Right lobe of liver (tissue), 6 donors: ENCODE measurements at regions not wholly inside any gene's neighbourhood (a gene's known extent, or its start where the extent isn't known, plus 50 kb on each side); places are given as distances from the start of the nearest gene placed in this dataset.
A peak's percentile ranks its signal among the peaks of the same experiment; 100 is the strongest.

ENCODE experiments used
- ATAC-seq, 4 donors: fragments of 200-7000 bp; cut with Tn5 transposase; one replicate each; pipeline ENCODE4 v1.9.1; 2020; ENCODE audit warnings: mild to moderate bottlenecking in 4 of 4, moderate library complexity in 4 of 4
- DNase-seq, 3 donors: peaks; one replicate each; pipeline ENCODE4 v3.0.0-alpha.2; 2020
- H3K27ac ChIP-seq, 3 donors: fragments of 200-600 bp; one replicate each; pipeline ENCODE4 v1.8.0; 2022
- H3K27me3 ChIP-seq, 2 donors: fragments of 200-600 bp; one replicate each; pipeline ENCODE4 v1.8.0; 2022
- H3K36me3 ChIP-seq, 4 donors: fragments of 200-600 bp; sonication (generic) in 1 of 4; one replicate each; pipeline versions ENCODE4 v1.5.1 to v1.8.0; 2017 to 2022; ENCODE audit warnings: control low read depth in 1 of 4
- H3K4me1 ChIP-seq, 4 donors: fragments of 200-600 bp; sonication (generic) in 1 of 4; one replicate each; pipeline versions ENCODE4 v1.5.1 to v1.8.0; 2017 to 2022; ENCODE audit warnings: control low read depth in 1 of 4
- H3K4me3 ChIP-seq, 3 donors: fragments of 200-600 bp; one replicate each; pipeline ENCODE4 v1.8.0; 2022
- H3K9me3 ChIP-seq, 4 donors: fragments of 200-600 bp; sonication (generic) in 1 of 4; one replicate each; pipeline versions ENCODE4 v1.5.1 to v1.8.0; 2017 to 2022; ENCODE audit warnings: control low read depth in 1 of 4
- CTCF ChIP-seq, 4 donors: fragments of 200-600 bp in 3 of 4; fragments of 450-650 bp in 1 of 4; IDR thresholded peaks; one replicate each; pipeline versions ENCODE4 v1.5.1 to v1.8.0; 2016 to 2022; ENCODE audit warnings: antibody characterized with exemption in 4 of 4, mild to moderate bottlenecking in 2 of 4
- POLR2A ChIP-seq: fragments of 450-650 bp; IDR thresholded peaks from one replicate; pipeline ENCODE4 v1.6.1; 2017; ENCODE audit warnings: antibody characterized with exemption, mild to moderate bottlenecking
- WGBS: methylation state at CpG from one replicate; pipeline ENCODE4 v1.1.6; 2018; ENCODE audit warnings: low coverage, low lambda C conversion rate; ENCODE audit not compliant: insufficient coverage; ENCODE audit errors: missing lambda C conversion rate; 5-methylcytosine and 5-hydroxymethylcytosine counted together
- intact Hi-C, 2 donors: fragments of 100-400 bp; cut with DNase I; formaldehyde crosslinking; loops; one replicate each; pipeline versions ENCODE4 v1.11.2 to v1.14.1; 2022
- donor health status: DM: no; HTN: yes; CAD: no.
- donor health status: DM: no; HTN: no; CAD: no.
- donor health status: DM: no; HTN: no; CAD: no.
- donor health status: DM: no; HTN: yes; CAD: no.
- donor health status: DM: no; HTN: yes; CAD: no.

GRCh38 chr7:138308136-138308535 is 151.9 kb upstream of the TRIM24 start:
- no peaks in the 10 kb centered on the region for H3K27me3 ChIP-seq
- no peak overlapping the region for H3K4me3 ChIP-seq
- intact Hi-C loops, result no loop called here
- DNase-seq (no peak), ATAC-seq (no peak)
- no peaks in the 10 kb centered on the region for H3K4me1 ChIP-seq
- no peak overlapping the region for H3K27ac ChIP-seq
- no peaks in the 10 kb centered on the region for H3K9me3 ChIP-seq
- 22% methylated on average over 1 of the region's 1 CpG for WGBS
- TF ChIP-seq CTCF (IDR thresholded peaks at IDR 0.05) (no peak), POLR2A (no peak)
- H3K36me3 ChIP-seq, result no peaks in the 10 kb centered on the region

- H3K36me3 ChIP-seq, result no peaks in the 10 kb centered on the region
- DNase-seq (no peak), ATAC-seq (no peak)
- WGBS, result no CpG with 5 or more reads among the region's 2 CpGs
- H3K27ac ChIP-seq, result no peak overlapping the region
- no peak for TF ChIP-seq CTCF (IDR thresholded peaks at IDR 0.05)
- no peak for TF ChIP-seq POLR2A
- no peak overlapping the region for H3K4me3 ChIP-seq
- peaks cover 0 to 3% (median under 1%) of the 10 kb centered on the region in 4 donors for H3K4me1 ChIP-seq
- H3K9me3 ChIP-seq, result no peaks in the 10 kb centered on the region
- H3K27me3 ChIP-seq, result no peaks in the 10 kb centered on the region
- intact Hi-C loops, result no loop called here
Measured at GRCh38 chr7:138309186-138309585, 150.9 kb upstream of the TRIM24 start.

- WGBS, result 88% methylated on average over 1 of the region's 2 CpGs
- Histone ChIP-seq H3K4me1 (peaks cover 0 to 18% (median 2%) of the 10 kb centered on the region in 4 donors), H3K9me3 (no peaks in the 10 kb centered on the region), H3K27me3 (no peaks in the 10 kb centered on the region), H3K4me3 (no peak overlapping the region), H3K36me3 (no peaks in the 10 kb centered on the region), H3K27ac (peak overlapping the region in 1 of 3 donors; percentile 1)
- intact Hi-C loops, result no loop called here
- no peak for DNase-seq
- TF ChIP-seq POLR2A (no peak), CTCF (IDR thresholded peaks at IDR 0.05) (no peak)
- no peak for ATAC-seq
Measured at GRCh38 chr7:138313829-138314178, 146.3 kb upstream of the TRIM24 start.

- H3K27ac ChIP-seq, result no peak overlapping the region
- 52% methylated on average over 4 of the region's 4 CpGs for WGBS
- H3K4me3 ChIP-seq, result no peak overlapping the region
- intact Hi-C loops, result no loop called here
- peaks cover 0 to 18% (median 2%) of the 10 kb centered on the region in 4 donors for H3K4me1 ChIP-seq
- H3K36me3 ChIP-seq, result no peaks in the 10 kb centered on the region
- no peaks in the 10 kb centered on the region for H3K9me3 ChIP-seq
- ATAC-seq, result peak; percentile 87 to 96 (median 90)
- TF ChIP-seq POLR2A (no peak), CTCF (IDR thresholded peaks at IDR 0.05) (no peak)
- no peaks in the 10 kb centered on the region for H3K27me3 ChIP-seq
- DNase-seq, result no peak
Measured at GRCh38 chr7:138316421-138317043, 143.5 kb upstream of the TRIM24 start.
